AG09309 (cell line): ENCODE measurements at regions not wholly inside any gene's neighbourhood (a gene's known extent, or its start where the extent isn't known, plus 50 kb on each side); places are given as distances from the start of the nearest gene placed in this dataset.

Source experiments
- DNase-seq: peaks from one replicate; pipeline ENCODE4 v3.0.0-alpha.2; 2010; ENCODE audit warnings: low read depth
- H3K4me3 ChIP-seq: 2 replicates; pipeline ENCODE4 v1.5.1; 2011; ENCODE audit warnings: mild to moderate bottlenecking, low read depth, low read length, moderate library complexity; ENCODE audit not compliant: control insufficient read depth
- CTCF ChIP-seq: IDR thresholded peaks from 2 replicates; pipeline ENCODE4 v1.5.1; 2011; ENCODE audit warnings: mild to moderate bottlenecking, low read depth, low read length, inconsistent platforms; ENCODE audit not compliant: insufficient read depth, control insufficient read depth; ENCODE audit errors: missing control alignments

GRCh38 chr10:56063642-56064041 lies 297.4 kb downstream of the ZWINT start:
- no peak for DNase-seq
- no peak overlapping the region for H3K4me3 ChIP-seq
- no peak for TF ChIP-seq CTCF

- DNase-seq, result no peak
- no peak overlapping the region for H3K4me3 ChIP-seq
- TF ChIP-seq CTCF, result no peak
These were observed 303.2 kb downstream of the ZWINT start for GRCh38 chr10:56057860-56058259.

- TF ChIP-seq CTCF, result no peak
- DNase-seq, result no peak
- H3K4me3 ChIP-seq, result no peak overlapping the region
These were observed 325.6 kb downstream of the ZWINT start for GRCh38 chr10:56035489-56035888.

DNA sequence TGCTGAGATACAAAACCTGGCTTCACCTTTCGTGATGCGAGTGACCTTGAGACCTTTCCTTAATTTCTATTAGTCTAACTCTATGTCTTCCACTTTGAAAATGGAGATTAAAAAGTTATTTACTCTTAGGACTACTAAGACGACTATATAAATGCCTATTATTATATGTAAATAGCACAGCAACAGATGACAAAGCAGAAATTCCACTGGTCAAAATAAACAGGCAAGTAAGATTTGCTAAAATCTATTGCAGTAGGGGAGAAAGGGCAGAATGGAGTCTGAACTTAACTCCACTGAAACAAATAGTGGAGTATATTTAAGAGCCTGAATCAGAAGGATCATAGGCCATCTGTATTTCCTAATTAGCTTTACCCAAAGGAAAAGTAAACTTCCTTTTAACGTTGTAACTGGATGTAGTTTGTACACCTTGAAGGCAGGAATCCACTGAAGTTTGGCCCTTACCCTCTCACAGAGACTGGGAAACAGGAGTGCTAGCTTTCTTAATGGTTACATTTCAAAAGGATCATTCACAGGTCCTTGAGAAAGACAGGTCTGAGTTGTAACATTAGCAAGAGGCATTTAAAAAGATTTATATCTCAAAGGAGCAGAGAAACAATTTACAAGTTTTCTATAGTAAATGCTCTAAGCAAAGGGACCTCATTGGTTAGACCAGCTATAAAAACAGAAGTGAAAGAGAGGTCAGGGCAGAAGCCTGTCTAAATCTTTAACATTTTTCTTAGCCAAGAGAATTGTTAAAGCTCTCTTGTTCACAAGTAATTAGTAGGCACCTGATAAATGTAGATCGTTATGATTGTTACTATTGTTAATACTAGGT lies 332.5 kb downstream of the ZWINT start:
- no peak for TF ChIP-seq CTCF
- no peak for DNase-seq

GRCh38 chr10:56012101-56012500 lies 349.0 kb downstream of the ZWINT start:
- no peak for DNase-seq
- no peak overlapping the region for H3K4me3 ChIP-seq
- no peak for TF ChIP-seq CTCF

More for the DNA sequence above, 332.5 kb downstream of the ZWINT start:
- no peak overlapping the region for H3K4me3 ChIP-seq

DNA sequence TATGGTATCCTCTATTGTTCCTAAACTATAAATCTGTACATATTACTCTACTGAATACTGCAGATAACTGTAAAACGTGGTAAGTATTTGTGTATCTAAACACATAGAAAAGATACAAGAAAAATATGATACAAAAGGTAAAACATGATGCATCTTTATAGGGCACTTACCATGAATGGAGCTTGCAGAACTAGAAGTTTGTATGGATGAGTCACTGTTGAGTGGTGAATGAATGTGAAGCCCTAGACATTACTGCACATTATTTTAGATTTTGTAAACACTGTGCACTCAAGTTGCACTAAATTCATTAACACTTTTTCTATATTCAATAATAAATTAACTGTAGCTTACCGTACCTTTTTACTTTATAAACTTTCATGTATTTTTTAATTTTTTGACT lies 357.5 kb downstream of the ZWINT start:
- no peak overlapping the region for H3K4me3 ChIP-seq
- DNase-seq, result no peak
- TF ChIP-seq CTCF, result no peak

GRCh38 chr10:55989188-55989587 lies 371.9 kb downstream of the ZWINT start:
- H3K4me3 ChIP-seq, result no peak overlapping the region
- DNase-seq, result no peak
- no peak for TF ChIP-seq CTCF
